Renal cortex interstitium (tissue), 11 donors: ENCODE measurements at regions not wholly inside any gene's neighbourhood (a gene's known extent, or its start where the extent isn't known, plus 50 kb on each side); places are given as distances from the start of the nearest gene placed in this dataset.

Experiments
- DNase-seq, 11 donors: peaks; one replicate each; pipeline ENCODE4 v3.0.0-alpha.2; 2013; ENCODE audit warnings: low read depth in 9 of 11, low spot score in 4 of 11; ENCODE audit errors: extremely low read depth in 1 of 11

- DNase-seq: no peak
Measured at GRCh38 chr6:121020656-121021055, 313.6 kb downstream of the TBC1D32 start.

- no peak for DNase-seq
Measured at GRCh38 chr6:121008553-121008952, 325.7 kb downstream of the TBC1D32 start.

- DNase-seq: no peak
Measured at GRCh38 chr6:121006024-121006423, 328.3 kb downstream of the TBC1D32 start.

- peak in 1 of 11 donors; percentile 12 for DNase-seq
Measured at GRCh38 chr6:121000381-121000780, 333.9 kb downstream of the TBC1D32 start.

GRCh38 chr6:120996340-120996739, 337.9 kb downstream of the TBC1D32 start:
- DNase-seq: no peak

GRCh38 chr6:120994573-120994967, 339.7 kb downstream of the TBC1D32 start:
- DNase-seq: no peak

DNA sequence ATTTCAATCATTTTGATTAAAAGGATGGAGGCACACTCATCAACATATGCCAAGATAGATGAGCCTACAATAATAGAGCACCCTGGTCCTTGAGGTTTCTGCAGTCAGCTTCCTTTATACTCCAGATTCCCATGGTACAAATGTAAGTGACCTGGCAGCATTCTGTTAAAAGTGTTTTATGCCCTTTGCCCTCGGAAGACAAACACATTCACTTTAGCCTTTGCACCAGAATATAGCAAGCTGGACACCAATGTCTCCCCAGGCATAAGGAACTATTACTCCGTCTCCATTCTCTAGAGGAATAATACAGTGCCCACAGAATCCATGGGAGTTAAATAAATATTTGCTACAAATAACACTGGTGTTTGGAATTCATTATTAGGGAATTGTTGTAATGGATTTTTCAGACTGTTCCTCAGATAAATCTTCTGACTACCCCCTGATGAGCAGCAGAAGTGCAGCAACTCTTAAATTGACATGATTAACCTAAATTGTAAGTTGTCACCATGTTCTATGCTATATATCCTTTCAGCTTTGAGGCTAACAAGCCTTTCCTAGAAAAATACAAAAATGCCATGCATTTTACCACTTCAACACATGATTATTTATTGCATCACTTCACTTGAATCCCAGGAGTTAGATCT, 340.2 kb downstream of the TBC1D32 start:
- no peak for DNase-seq

DNA sequence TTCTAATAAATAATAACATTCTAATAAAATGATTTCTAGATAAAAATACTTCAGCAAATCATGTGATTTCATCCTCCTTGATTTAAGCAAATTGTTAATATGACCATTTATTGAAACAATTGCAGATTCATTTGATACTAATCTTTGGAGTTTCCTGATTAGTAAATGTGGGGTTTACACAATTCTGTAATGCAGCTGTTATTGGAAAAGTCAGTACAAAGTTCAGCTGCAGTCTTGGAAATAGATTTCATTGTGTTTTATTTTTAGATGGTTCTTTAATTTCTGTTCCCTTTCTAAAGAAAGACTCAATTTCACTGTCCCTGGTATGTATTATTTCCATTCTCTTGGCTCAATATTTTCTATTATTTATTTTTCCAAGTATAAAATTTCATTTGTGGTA, 342.0 kb downstream of the TBC1D32 start:
- DNase-seq: no peak

DNA sequence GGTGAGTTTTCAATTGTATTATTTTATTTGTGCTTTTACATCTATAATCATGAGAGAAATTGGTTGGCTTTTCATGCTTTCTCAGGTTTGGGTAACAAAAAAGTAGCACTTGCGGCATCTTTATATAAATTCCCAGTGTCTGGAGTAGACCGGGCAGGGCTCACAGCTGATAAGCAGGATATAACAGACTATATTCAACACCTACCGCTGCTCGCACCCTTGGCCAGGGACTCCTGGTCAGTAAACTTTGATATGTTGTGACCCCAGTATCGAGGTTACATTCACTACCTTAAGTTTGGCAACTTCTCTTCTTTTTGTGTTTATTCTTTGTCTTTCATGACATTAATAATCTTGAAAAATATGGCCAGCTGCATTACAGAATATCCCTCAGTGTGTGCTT, 343.4 kb downstream of the TBC1D32 start:
- no peak for DNase-seq

GRCh38 chr6:120981835-120982234, 352.4 kb downstream of the TBC1D32 start:
- no peak for DNase-seq

- DNase-seq: no peak
Measured at GRCh38 chr6:120966321-120966720, 368.0 kb downstream of the TBC1D32 start.

- DNase-seq: no peak
Measured at GRCh38 chr6:120965814-120966213, 368.5 kb downstream of the TBC1D32 start.

- no peak for DNase-seq
Measured at GRCh38 chr6:120960761-120961160, 373.5 kb downstream of the TBC1D32 start.

DNA sequence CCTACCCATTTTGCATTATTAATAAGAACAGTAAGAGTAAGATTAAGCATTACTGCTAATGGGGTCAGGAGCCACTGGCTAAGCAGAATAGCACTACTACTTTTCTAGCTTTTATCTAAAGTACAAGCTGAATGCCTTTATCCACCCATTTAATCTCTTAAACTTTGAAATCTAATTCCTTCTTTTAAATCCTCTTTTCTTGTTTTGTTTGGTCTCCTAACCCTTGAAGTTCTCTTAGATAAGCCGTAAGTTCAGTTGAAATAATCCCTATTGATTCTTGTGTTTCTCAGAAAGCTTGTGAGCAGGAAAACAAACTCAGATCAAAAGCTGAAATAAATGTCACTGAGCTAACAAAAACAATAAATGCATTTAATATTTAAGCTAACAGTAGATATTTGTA, 380.2 kb downstream of the TBC1D32 start:
- no peak for DNase-seq

GRCh38 chr6:120951258-120951657, 383.0 kb downstream of the TBC1D32 start:
- DNase-seq: no peak

DNA sequence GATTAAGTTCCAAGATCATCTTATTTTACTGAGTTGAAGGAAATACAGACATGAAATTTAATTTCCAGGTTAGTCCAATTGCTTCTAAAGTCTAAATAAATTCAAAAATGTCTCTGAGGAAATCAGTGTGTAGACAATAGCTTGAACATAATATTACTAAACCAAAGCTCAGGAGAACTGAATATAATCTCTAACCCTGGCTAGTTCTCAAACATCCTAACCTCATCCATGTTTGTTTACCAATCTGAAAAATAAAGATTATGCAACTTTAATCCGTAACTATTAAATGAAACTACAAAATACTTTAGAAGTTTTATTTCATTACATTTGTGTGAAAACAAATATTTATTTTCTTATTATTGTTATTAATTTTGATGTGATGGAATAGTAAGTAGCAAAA, 387.2 kb downstream of the TBC1D32 start:
- no peak for DNase-seq

GRCh38 chr6:120945905-120946594, 388.2 kb downstream of the TBC1D32 start:
- no peak for DNase-seq

DNA sequence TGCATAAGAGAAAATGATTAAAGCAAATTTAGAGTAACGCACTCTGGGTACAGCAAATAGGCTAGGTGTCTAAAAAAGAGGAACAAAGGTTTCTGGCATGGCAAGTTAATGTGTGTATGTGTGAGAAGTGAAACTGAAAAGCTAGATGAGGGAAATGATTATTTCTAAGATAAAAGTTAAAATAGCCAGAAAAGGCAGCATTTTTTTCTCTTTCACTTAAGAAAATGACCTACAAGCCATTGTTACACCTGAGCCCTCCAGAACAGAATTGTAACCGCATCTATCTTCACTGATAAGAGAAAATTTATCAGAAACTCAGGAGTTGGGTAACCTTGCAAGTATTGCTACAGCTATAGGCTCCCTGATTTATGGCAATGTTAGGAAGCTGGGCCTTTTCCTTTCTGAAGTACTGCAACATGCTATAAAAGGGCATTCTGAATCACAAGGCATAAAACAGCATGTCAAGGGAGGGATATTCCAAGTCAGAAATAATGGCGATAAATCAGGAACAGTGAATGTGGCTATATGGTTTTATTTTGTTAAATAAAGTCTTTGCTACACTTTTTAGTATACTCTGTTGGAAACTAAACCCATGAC, 395.3 kb downstream of the TBC1D32 start:
- no peak for DNase-seq

DNA sequence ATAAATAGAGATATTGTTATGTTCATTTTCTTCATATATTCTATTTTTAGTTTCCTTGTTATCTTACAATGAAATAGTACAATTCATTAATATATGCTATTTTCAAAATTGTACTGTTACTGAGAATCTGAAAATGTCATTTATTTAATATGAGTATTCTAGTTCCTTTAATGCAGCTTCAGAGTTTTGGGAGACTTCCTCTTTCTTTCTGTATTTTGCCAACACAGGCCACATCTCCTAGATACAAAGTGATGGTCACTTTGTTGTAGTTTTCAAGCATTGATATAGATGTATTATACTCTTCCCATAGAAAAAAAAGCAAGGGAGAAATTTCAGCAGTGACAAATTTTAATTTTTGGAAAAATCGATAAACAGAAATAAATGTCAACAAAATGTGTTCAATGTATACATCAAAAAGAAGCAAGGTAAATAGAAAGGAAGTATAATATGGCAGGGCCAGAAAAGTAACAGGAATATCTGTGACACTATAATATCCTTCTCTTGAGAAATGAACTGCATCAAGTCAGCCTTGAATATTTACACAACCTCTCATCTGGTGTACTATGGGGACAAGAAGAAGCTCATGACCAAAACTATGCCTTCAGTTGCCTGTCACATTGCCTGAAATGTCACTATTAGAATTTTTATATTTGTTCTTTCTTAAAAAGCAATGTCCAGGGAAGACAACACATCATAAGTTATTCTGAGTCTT, 396.0 kb downstream of the TBC1D32 start:
- DNase-seq: no peak

- DNase-seq: no peak
Measured at GRCh38 chr6:120935908-120936307, 398.4 kb downstream of the TBC1D32 start.
